ENCODE measurements at regions not wholly inside any gene's neighbourhood (a gene's known extent, or its start where the extent isn't known, plus 50 kb on each side); places are given as distances from the start of the nearest gene placed in this dataset.

DNA sequence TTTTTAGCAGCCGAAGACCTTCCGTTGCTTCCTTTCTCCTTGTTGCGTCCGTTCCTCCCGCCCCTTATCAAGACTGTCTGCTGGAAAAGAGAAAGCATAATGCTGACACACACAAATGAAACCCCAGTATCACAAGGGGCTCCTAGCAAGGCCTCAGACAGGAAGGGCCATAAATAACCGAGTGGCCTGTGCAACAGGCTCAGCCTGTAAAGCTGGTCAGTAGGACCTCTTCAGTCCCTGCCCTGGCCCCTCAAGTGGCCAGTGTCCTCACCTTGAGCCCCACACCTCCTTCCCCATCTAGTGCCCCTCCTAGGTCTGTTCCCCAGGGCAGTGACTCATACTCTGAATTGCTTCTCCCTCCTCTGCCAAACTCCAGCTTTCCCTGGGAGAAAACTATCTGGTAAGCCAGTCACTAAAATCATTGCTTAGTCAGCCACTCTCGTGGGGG is 174.6 kb upstream of the IL12B start:
- no peaks in the 10 kb centered on the region for H3K4me1 ChIP-seq (ENCODE audit: control insufficient read depth in 1 of 2, insufficient read depth in 1 of 2, low read depth in 1 of 2, low read length in 1 of 2)
- no peak overlapping the region for H3K27ac ChIP-seq
- no peak for TF ChIP-seq CTCF (IDR thresholded peaks at IDR 0.05)
- no peaks in the 10 kb centered on the region for H3K9me3 ChIP-seq
- H3K4me3 ChIP-seq (ENCODE audit: low read depth in 1 of 2, low read length in 1 of 2), result no peak overlapping the region
- H3K36me3 ChIP-seq, result no peaks in the 10 kb centered on the region
- no peaks in the 10 kb centered on the region for H3K27me3 ChIP-seq

DNA sequence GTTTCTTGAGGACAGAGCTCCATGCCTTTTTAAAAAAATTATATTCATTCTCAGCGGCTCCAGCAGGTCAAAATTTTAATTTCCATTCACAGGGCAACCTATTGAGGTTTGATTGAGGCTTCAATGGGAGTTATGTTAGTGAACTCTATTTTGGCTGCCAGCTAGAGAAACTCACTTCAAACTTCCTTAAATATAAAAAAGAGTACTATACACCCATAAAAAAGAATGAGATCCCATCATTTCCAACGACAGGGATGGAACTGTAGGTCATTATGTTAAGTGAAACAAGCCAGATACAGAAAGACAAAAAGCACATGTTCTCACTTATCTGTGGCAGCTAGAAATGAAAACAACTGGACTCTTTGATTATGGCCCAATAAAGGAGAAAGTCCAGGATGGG is 176.8 kb upstream of the IL12B start:
- no peaks in the 10 kb centered on the region for H3K36me3 ChIP-seq
- no peak overlapping the region for H3K27ac ChIP-seq
- no peaks in the 10 kb centered on the region for H3K27me3 ChIP-seq
- no peak overlapping the region for H3K4me3 ChIP-seq (ENCODE audit: low read depth in 1 of 2, low read length in 1 of 2)
- H3K4me1 ChIP-seq (ENCODE audit: control insufficient read depth in 1 of 2, insufficient read depth in 1 of 2, low read depth in 1 of 2, low read length in 1 of 2), result no peaks in the 10 kb centered on the region
- TF ChIP-seq CTCF (IDR thresholded peaks at IDR 0.05), result no peak
- H3K9me3 ChIP-seq, result no peaks in the 10 kb centered on the region

DNA sequence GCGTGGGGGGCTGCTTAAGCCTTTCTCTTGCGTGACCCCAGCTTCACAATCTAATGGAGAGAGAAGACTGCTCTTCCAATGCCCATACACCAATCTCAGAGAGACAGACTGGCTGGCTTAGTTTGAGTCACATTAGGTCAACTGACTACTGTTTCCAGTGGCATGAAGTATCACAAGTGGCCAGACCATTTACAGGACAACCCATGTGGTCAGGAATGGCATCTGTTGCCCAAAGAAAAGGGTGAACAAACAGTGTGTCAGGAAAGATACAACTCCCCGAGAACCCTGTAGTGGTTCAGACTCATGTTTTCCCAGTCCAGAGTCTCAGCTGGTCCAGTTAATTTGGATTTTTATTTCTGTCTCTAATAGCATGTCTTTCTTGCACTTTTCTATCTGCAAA is 177.4 kb upstream of the IL12B start:
- no peaks in the 10 kb centered on the region for H3K9me3 ChIP-seq
- no peak for TF ChIP-seq CTCF (IDR thresholded peaks at IDR 0.05)
- no peak overlapping the region for H3K4me3 ChIP-seq (ENCODE audit: low read depth in 1 of 2, low read length in 1 of 2)
- H3K27ac ChIP-seq, result no peak overlapping the region
- no peaks in the 10 kb centered on the region for H3K4me1 ChIP-seq (ENCODE audit: control insufficient read depth in 1 of 2, insufficient read depth in 1 of 2, low read depth in 1 of 2, low read length in 1 of 2)
- H3K27me3 ChIP-seq, result no peaks in the 10 kb centered on the region
- H3K36me3 ChIP-seq, result no peaks in the 10 kb centered on the region

DNA sequence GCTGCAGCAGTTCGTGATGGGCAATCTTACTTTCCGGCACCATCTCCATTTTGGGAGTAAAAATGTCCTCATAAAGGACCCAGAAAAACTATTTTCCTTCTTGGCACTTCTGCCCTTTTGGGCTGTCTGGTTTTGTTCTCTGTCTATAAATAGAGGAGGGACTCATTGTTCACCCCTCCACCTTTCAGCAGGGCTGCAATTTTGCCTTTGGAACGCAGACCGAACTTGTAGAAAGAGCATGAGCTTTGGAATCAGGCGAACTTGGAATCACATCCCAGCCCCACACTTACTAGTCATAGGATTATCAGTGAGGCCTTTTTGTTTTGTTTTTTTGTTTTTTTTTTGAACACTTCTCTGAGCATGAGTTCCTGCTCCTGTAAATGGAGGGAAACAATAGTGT is 178.1 kb upstream of the IL12B start:
- TF ChIP-seq CTCF (IDR thresholded peaks at IDR 0.05), result no peak
- Histone ChIP-seq H3K4me3 (ENCODE audit: low read depth in 1 of 2, low read length in 1 of 2) (no peak overlapping the region), H3K4me1 (ENCODE audit: control insufficient read depth in 1 of 2, insufficient read depth in 1 of 2, low read depth in 1 of 2, low read length in 1 of 2) (no peaks in the 10 kb centered on the region), H3K27ac (no peak overlapping the region), H3K9me3 (no peaks in the 10 kb centered on the region), H3K27me3 (no peaks in the 10 kb centered on the region), H3K36me3 (no peaks in the 10 kb centered on the region)

DNA sequence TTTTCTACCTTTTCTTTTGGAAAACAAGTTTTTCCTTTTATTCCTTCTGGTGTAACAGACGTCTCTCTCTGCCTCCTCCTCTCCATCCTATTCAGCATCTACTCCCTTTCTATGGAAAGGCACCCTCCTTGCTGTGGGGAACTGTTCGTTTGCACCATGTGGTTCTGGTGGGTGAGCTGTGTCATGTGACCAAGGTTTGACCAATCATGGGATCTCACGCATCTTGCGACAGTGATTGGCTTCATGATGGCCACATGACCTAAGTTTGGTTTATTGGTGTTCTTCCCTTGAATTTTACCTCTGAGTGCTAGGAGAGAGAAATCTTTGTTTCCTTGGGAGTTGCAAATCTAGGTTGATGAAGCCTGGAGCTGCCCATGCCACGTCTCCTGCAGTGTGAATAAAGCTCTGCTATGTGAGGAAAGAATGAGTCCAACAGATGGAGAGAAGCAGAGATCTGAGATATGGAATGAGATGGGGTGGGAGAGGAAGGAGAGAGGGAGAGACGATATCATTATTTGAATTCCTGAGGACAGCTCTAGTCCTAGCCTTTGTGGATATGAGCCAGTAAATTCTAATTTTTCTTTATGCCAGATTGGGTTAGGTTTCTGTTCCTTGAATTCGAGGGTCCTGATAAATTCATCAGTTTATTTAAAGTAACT is 178.8 kb upstream of the IL12B start:
- H3K27me3 ChIP-seq, result no peaks in the 10 kb centered on the region
- no peaks in the 10 kb centered on the region for H3K36me3 ChIP-seq
- no peak overlapping the region for H3K4me3 ChIP-seq (ENCODE audit: low read depth in 1 of 2, low read length in 1 of 2)
- no peak for TF ChIP-seq CTCF (IDR thresholded peaks at IDR 0.05)
- H3K4me1 ChIP-seq (ENCODE audit: control insufficient read depth in 1 of 2, insufficient read depth in 1 of 2, low read depth in 1 of 2, low read length in 1 of 2), result no peaks in the 10 kb centered on the region
- no peak overlapping the region for H3K27ac ChIP-seq
- H3K9me3 ChIP-seq, result no peaks in the 10 kb centered on the region
